GM20431 (cell line): ENCODE measurements at regions not wholly inside any gene's neighbourhood (a gene's known extent, or its start where the extent isn't known, plus 50 kb on each side); places are given as distances from the start of the nearest gene placed in this dataset.
"Not testable (repeated sequence)": the region's sequence is repeated elsewhere in the genome, so short reads cannot be mapped to it uniquely, and the experiment has no call there.

Experiments used
- in situ Hi-C: fragments of 300-500 bp; cut with MseI, MboI; formaldehyde crosslinking; loops from one replicate; pipeline ENCODE4 v1.15.0; 2020; ENCODE audit warnings: low sequenced_read_pairs; ENCODE audit not compliant: unreplicated experiment

DNA sequence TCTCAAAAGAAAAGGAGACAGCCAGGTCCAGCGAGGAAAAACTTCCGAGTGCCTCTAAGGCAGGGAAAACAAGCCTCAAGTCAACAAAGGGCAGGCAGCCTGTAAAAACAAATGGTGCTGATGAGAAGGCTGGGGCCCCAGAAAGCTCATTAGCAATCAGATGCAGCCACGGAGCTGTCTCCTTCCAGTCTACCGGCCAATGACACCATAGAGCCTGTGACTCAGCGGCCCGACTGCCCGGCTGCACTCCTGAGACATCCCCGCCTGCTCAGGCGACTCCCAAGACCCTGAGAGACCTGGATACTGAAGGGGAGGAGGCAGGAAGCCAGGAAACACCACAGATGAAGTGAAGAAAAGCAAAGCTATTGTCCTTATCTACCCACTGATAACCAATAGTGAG is 120.1 kb upstream of the HDDC2 start:
- in situ Hi-C loops = no loop called here

- in situ Hi-C loops = no loop called here
These were observed 121.3 kb upstream of the HDDC2 start for GRCh38 chr6:125423047-125423446.

DNA sequence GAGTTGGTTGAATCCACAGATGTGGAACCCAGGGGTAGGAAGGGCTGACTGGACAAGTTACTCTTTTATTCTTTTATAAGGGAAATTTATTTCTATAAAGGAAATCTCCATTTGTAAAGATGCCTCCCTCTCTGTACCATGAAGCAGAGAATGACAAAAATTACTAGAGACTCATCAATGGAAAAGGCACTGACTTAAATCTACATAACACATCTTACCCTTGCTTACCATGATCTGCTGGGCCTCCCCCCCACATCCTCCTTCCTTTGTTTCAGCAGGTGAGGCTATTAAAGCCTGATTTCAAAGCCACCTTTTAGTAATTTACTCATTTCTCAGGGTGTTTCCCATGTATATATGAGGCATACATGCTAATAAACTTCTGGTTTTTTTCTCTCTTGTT is 130.2 kb upstream of the HDDC2 start:
- in situ Hi-C loops = no loop called here

- in situ Hi-C loops = no loop called here
These were observed 131.2 kb upstream of the HDDC2 start for GRCh38 chr6:125432963-125433362.

DNA sequence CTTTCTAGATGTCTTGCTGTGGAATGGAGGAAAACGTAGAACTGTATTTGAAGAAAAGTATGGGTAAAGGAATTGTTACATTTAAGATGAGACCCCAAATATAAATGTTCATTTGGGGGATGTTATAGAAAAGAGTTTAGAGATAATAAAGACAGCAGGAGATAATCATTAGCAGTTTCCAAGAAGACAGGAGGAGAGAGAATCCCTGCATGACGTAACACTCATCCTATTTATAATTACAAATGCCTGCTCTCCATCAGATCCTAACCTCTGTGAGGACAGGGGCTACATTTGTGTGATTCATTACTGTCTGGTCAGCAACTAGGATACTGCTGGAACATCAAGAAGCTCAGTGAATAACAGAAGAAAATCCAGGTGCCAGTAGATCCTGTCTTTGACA is 133.0 kb upstream of the HDDC2 start:
- in situ Hi-C loops = no loop called here

DNA sequence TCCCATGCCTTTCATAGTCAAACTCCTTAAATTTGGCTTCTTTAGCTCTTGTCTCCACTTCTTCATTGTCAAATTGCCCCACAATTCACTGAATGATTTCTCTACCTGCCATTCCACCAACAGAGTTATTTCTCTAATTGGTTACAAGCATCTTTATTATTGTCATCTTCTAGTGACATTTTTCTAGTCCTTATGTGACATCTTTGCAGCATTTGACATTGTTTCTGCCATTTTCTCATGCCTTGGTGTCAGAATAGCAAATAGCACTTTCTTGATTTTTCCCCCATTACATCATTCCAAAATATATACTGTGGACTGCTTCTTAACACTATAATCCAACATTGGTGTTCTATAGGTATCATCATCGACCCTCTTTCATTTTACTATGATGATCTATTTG is 137.7 kb upstream of the HDDC2 start:
- in situ Hi-C loops = no loop called here

DNA sequence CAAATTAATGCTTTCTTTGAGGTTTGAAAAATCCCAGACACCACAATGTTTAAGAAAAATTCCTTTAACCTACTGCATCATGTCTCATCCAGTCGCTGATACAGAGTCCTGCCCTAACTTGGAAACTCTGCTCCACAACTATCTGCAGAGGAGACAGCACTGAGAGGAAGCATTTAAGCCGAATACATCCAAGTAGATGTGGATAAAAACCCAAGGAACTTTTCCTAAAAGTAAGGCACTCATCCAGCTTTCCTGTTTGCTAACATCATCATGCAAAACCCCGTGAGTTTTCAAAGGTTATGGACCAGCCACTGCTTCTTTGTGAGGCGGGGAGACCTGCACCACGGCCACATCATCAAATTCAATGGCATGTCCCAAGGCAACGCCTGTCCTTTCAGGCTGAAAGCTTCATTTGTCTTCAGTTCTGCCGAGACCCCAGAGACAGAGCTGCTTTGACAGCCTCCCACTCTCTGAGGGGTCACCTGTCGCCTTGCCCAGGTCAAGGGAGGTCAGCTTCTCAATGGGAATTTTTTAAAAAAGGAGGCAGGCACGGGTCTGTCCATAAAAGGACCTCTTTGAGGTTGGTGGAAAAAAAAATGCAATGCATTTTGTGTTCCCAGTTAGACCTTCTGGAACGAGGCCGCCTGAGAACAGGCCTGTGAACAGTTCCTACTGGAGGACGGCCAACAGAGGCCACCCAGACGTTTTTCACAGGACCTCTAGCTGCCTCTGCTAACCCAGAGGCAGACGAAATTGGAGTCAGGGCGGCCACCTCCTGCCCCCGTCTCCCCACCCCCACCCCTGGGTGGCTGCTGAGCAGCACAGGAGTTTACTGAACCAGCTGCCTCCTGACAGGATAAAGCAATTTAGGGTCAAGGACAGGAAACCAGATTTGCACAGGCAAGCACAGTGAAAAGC is 142.5 kb upstream of the HDDC2 start:
- in situ Hi-C loops = no loop called here

- in situ Hi-C loops = no loop called here
These were observed 143.3 kb upstream of the HDDC2 start for GRCh38 chr6:125445054-125445453.

GRCh38 chr6:125446011-125446410 is 144.2 kb upstream of the HDDC2 start:
- in situ Hi-C loops = no loop called here

DNA sequence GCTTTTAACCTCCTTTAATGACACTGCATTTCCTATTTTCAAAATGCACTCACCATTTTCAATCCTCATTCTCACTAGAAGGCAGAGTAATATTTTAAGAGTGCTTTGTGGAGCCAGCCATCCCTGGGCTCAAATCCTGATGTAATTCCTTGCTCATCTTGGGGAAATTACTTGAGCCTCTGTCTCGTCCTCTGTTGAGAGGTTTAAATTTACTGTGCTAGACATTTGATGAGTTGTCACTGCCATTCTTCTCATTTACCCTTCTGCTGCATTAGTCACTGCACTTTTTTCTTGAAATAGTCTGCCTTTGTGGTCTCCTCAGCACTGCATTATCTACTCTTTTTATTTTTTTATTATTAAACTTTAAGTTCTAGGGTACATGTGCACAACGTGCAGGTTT is 150.0 kb upstream of the HDDC2 start:
- in situ Hi-C loops = no loop called here

GRCh38 chr6:125453516-125453915 is 151.7 kb upstream of the HDDC2 start:
- in situ Hi-C loops = no loop called here

- in situ Hi-C loops = no loop called here
These were observed 152.6 kb upstream of the HDDC2 start for GRCh38 chr6:125454351-125454750.

DNA sequence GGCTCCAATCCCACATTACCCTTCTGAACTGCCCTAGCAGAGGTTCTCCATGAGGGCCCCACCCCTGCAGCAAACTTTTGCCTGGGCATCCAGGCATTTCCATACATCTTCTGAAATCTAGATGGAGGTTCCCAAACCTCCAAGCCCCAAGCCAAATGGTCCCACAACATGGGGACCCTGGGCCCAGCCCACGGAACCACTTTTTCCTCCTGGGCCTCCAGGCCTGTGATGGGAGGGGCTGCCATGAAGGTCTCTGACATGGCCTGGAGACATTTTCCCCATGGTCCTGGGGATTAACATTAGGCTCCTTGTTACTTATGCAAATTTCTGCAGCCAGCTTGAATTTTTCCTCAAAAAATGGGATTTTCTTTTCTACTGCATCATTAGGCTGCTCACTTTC is 156.7 kb upstream of the HDDC2 start:
- in situ Hi-C loops = not testable (repeated sequence)

DNA sequence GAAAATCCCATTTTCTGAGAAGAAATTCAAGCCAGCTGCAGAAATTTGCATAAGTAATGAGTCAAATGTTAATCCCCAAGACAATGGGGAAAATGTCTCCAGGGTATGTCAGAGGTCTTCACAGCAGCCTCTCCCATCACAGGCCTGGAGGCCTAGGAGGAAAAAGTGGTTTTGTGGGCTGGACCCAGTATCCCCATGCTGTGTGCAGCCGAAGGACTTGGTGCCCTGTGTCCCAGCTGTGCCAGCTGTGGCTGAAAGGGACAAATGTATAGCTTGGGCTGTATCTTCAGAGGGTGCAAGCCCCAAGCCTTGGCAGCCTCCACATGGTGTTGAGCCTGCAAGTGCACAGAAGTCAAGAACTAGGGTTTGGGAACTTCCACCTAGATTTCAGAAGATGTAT is 163.6 kb upstream of the HDDC2 start:
- in situ Hi-C loops = not testable (repeated sequence)

GRCh38 chr6:125469915-125470314 is 168.1 kb upstream of the HDDC2 start:
- in situ Hi-C loops = no loop called here

DNA sequence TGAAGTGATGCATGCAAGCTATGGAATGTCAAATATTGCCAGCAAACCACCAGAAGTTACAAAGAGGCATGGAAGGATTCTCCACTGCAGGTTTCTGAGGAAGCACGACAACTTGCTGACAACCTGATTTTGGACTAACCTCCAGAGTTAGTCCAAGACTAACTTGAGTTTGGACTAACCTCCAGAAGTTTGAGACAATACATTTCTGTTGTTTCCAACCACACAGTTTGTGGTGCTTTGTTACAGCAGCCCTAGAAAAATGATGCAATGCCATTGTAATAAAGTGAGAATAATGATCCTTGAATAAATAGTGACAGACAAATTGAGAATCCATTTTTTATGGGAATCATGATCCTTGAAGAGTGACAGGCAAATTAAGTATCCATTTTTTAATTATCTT is 169.9 kb upstream of the HDDC2 start:
- in situ Hi-C loops = no loop called here

- in situ Hi-C loops = no loop called here
These were observed 172.3 kb upstream of the HDDC2 start for GRCh38 chr6:125474061-125474460.

DNA sequence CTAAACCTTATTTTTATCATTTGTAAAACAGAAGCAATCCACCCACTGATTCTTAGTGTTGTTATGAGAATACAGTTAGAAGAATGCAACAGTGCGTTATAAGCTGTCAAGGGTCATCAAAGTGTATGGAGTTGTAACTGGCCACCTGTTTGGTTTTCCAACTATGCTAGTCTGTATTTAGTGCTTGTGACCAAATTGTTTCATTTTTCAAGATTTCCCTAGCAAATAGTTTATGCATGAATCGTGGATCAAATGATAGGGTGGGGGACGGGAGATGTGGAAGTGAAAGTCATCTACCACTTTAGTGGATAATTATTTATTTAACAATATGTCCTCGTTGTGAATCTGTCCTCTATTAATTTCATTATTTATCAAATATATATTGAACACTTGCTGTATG is 175.4 kb upstream of the HDDC2 start:
- in situ Hi-C loops = no loop called here

GRCh38 chr6:125477844-125478243 is 176.1 kb upstream of the HDDC2 start:
- in situ Hi-C loops = no loop called here

DNA sequence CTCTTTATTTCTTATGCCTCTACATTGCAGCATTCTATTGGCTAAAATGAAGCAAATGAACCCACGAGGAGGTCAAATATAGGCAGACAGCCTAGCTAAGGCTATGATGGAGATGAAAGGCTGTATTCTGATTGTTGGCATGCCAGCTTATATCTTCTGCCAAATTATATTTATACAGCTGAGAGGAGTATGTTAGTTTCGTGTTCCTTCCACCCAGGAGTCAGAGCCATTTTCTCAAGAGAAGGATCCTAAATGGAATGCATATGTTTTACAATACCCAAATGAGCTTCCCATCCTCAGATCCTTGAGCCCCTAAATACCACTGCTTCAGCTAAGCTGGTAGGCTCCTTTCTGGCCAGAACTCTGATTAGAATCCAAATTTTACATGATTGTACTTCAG is 178.4 kb upstream of the HDDC2 start:
- in situ Hi-C loops = no loop called here

GRCh38 chr6:125480571-125480970 is 178.8 kb upstream of the HDDC2 start:
- in situ Hi-C loops = no loop called here

GRCh38 chr6:125481056-125481455 is 179.3 kb upstream of the HDDC2 start:
- in situ Hi-C loops = no loop called here
